ENCODE measurements at regions not wholly inside any gene's neighbourhood (a gene's known extent, or its start where the extent isn't known, plus 50 kb on each side); places are given as distances from the start of the nearest gene placed in this dataset.

- DNase-seq (ENCODE audit: low read depth): no peak
- no peak overlapping the region for H3K4me3 ChIP-seq (ENCODE audit: low read length)
- TF ChIP-seq CTCF (conservative IDR thresholded peaks at IDR 0.05; ENCODE audit: low read length): no peak
These were observed 150.2 kb upstream of the HAND2 start for GRCh38 chr4:173680278-173680677.

GRCh38 chr4:173675446-173675845 is 145.4 kb upstream of the HAND2 start:
- no peak overlapping the region for H3K4me3 ChIP-seq (ENCODE audit: low read length)
- DNase-seq (ENCODE audit: low read depth): no peak
- TF ChIP-seq CTCF (conservative IDR thresholded peaks at IDR 0.05; ENCODE audit: low read length): no peak

GRCh38 chr4:173669460-173670179 is 139.6 kb upstream of the HAND2 start:
- no peak overlapping the region for H3K4me3 ChIP-seq (ENCODE audit: low read length)
- TF ChIP-seq CTCF (conservative IDR thresholded peaks at IDR 0.05; ENCODE audit: low read length): no peak
- DNase-seq (ENCODE audit: low read depth): no peak

GRCh38 chr4:173661001-173661400 is 131.0 kb upstream of the HAND2 start:
- no peak for DNase-seq (ENCODE audit: low read depth)
- no peak overlapping the region for H3K4me3 ChIP-seq (ENCODE audit: low read length)
- TF ChIP-seq CTCF (conservative IDR thresholded peaks at IDR 0.05; ENCODE audit: low read length): no peak

GRCh38 chr4:173656898-173657297 is 126.9 kb upstream of the HAND2 start:
- H3K4me3 ChIP-seq (ENCODE audit: low read length): no peak overlapping the region
- no peak for TF ChIP-seq CTCF (conservative IDR thresholded peaks at IDR 0.05; ENCODE audit: low read length)
- no peak for DNase-seq (ENCODE audit: low read depth)

- DNase-seq (ENCODE audit: low read depth): no peak
- TF ChIP-seq CTCF (conservative IDR thresholded peaks at IDR 0.05; ENCODE audit: low read length): no peak
- no peak overlapping the region for H3K4me3 ChIP-seq (ENCODE audit: low read length)
These were observed 122.4 kb upstream of the HAND2 start for GRCh38 chr4:173652283-173652931.

GRCh38 chr4:173651651-173652282 is 121.7 kb upstream of the HAND2 start:
- TF ChIP-seq CTCF (conservative IDR thresholded peaks at IDR 0.05; ENCODE audit: low read length): no peak
- no peak overlapping the region for H3K4me3 ChIP-seq (ENCODE audit: low read length)
- no peak for DNase-seq (ENCODE audit: low read depth)
